ENCODE measurements at regions not wholly inside any gene's neighbourhood (a gene's known extent, or its start where the extent isn't known, plus 50 kb on each side); places are given as distances from the start of the nearest gene placed in this dataset.

DNA sequence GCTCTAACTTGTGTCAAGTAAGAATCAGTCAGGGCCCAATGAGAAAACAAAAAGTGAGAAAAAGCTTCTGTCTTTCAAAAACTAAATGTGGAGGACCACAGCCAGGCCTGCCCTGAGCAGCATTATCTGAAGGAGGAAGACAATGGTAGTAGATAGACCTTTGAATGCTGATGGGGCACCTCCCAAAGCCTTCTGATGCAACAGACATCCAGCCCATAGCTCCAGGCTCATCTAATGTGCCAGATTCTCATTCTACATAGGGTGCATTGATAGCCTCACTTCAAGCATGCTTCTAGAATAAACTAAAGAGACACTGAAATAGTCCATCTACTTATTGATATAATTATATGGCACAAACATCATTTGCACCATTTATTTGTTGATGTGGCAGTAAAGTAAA lies 351.6 kb downstream of the HHIPL2 start:
- Histone ChIP-seq H3K4me2 (ENCODE audit: low read length) (no peak overlapping the region), H3K4me3 (ENCODE audit: insufficient read depth, low read depth, low read length) (no peak overlapping the region), H3K4me1 (ENCODE audit: insufficient read depth, low read length) (no peaks in the 10 kb centered on the region), H3K9ac (ENCODE audit: low read length) (no peak overlapping the region), H3K9me3 (ENCODE audit: insufficient read depth, low read depth, low read length) (no peaks in the 10 kb centered on the region), H2AFZ (ENCODE audit: low read depth, low read length) (no peak overlapping the region), H3K27me3 (ENCODE audit: insufficient read depth, low read length) (no peaks in the 10 kb centered on the region), H3K36me3 (ENCODE audit: insufficient read depth, low read length) (no peaks in the 10 kb centered on the region), H3K27ac (ENCODE audit: low read depth, low read length) (no peak overlapping the region), H3K79me2 (ENCODE audit: insufficient read depth, low read length) (no peaks in the 10 kb centered on the region), H4K20me1 (ENCODE audit: insufficient read depth, low read length) (no peaks in the 10 kb centered on the region)
- FAIRE-seq (no peak), DNase-seq (ENCODE audit: low read depth) (no peak)
- no peak overlapping the region for H3K27ac Mint-ChIP-seq (ENCODE audit: unreplicated experiment)
- H3K4me3 Mint-ChIP-seq (ENCODE audit: unreplicated experiment), result no peak overlapping the region
- H3K4me1 Mint-ChIP-seq (ENCODE audit: low read depth, unreplicated experiment), result no peaks in the 10 kb centered on the region
- H3K36me3 Mint-ChIP-seq (ENCODE audit: low read depth, unreplicated experiment), result no peaks in the 10 kb centered on the region
- no peak for TF ChIP-seq EZH2 (IDR thresholded peaks at IDR 0.05; ENCODE audit: insufficient read depth, low read length)
- TF ChIP-seq, protein P1, sequence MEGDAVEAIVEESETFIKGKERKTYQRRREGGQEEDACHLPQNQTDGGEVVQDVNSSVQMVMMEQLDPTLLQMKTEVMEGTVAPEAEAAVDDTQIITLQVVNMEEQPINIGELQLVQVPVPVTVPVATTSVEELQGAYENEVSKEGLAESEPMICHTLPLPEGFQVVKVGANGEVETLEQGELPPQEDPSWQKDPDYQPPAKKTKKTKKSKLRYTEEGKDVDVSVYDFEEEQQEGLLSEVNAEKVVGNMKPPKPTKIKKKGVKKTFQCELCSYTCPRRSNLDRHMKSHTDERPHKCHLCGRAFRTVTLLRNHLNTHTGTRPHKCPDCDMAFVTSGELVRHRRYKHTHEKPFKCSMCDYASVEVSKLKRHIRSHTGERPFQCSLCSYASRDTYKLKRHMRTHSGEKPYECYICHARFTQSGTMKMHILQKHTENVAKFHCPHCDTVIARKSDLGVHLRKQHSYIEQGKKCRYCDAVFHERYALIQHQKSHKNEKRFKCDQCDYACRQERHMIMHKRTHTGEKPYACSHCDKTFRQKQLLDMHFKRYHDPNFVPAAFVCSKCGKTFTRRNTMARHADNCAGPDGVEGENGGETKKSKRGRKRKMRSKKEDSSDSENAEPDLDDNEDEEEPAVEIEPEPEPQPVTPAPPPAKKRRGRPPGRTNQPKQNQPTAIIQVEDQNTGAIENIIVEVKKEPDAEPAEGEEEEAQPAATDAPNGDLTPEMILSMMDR (IDR thresholded peaks at IDR 0.05; ENCODE audit: insufficient read depth, low read depth, low read length), result no peak
- H3K27me3 Mint-ChIP-seq (ENCODE audit: low read depth, unreplicated experiment), result peaks cover 15% of the 10 kb centered on the region
- peaks cover 2% of the 10 kb centered on the region for H3K9me3 Mint-ChIP-seq (ENCODE audit: unreplicated experiment)

DNA sequence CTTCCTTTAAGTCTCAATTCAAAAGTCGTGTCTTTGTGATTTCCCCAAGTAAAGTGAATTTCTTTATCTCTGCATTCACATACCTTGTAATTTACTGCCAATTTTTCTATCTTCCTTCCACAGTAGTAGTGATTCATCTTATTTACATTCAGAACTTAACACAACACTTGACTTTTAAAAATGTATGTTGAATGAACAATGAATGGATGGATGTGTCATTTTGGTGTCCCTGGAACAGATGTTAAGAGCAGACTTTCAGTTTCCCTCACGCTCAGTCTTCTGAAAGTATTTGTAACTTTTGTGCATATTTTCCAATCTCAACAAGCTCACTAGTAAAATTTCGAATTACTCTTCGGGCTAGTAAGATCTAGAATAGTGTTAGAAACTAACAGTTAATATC lies 352.0 kb downstream of the HHIPL2 start:
- H3K4me1 Mint-ChIP-seq (ENCODE audit: low read depth, unreplicated experiment), result no peaks in the 10 kb centered on the region
- Histone ChIP-seq H3K27me3 (ENCODE audit: insufficient read depth, low read length) (no peaks in the 10 kb centered on the region), H3K4me2 (ENCODE audit: low read length) (no peak overlapping the region), H3K9ac (ENCODE audit: low read length) (no peak overlapping the region), H2AFZ (ENCODE audit: low read depth, low read length) (no peak overlapping the region), H3K9me3 (ENCODE audit: insufficient read depth, low read depth, low read length) (no peaks in the 10 kb centered on the region), H4K20me1 (ENCODE audit: insufficient read depth, low read length) (no peaks in the 10 kb centered on the region), H3K4me3 (ENCODE audit: insufficient read depth, low read depth, low read length) (no peak overlapping the region), H3K27ac (ENCODE audit: low read depth, low read length) (no peak overlapping the region), H3K79me2 (ENCODE audit: insufficient read depth, low read length) (no peaks in the 10 kb centered on the region), H3K4me1 (ENCODE audit: insufficient read depth, low read length) (no peaks in the 10 kb centered on the region), H3K36me3 (ENCODE audit: insufficient read depth, low read length) (no peaks in the 10 kb centered on the region)
- H3K9me3 Mint-ChIP-seq (ENCODE audit: unreplicated experiment), result peaks cover 2% of the 10 kb centered on the region
- H3K36me3 Mint-ChIP-seq (ENCODE audit: low read depth, unreplicated experiment), result no peaks in the 10 kb centered on the region
- peak; percentile 13 for DNase-seq (ENCODE audit: low read depth)
- TF ChIP-seq, protein P1 (IDR thresholded peaks at IDR 0.05; ENCODE audit: insufficient read depth, low read depth, low read length), result no peak
- peaks cover 15% of the 10 kb centered on the region for H3K27me3 Mint-ChIP-seq (ENCODE audit: low read depth, unreplicated experiment)
- H3K4me3 Mint-ChIP-seq (ENCODE audit: unreplicated experiment), result no peak overlapping the region
- FAIRE-seq, result no peak
- no peak overlapping the region for H3K27ac Mint-ChIP-seq (ENCODE audit: unreplicated experiment)

DNA sequence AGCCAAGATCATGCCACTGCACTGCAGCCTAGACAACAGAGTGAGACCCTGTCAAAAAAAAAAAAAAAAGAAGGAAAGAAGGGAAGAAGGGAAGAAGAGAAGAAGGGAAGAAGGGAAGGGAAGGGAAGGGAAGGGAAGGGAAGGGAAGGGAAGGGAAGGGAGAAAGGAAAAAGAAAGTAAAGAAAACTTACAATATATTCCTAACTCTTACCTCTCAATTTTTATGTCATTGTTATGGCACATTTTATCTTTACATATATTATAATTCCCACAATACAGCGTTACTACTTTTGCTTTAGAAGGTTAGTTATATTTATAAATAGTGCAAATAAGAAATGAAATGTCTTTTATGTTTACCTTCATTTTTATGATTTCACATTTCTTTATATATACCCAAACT lies 358.7 kb downstream of the HHIPL2 start:
- H3K9ac ChIP-seq (ENCODE audit: low read length), result no peak overlapping the region

More for the DNA sequence above, 358.7 kb downstream of the HHIPL2 start:
- DNase-seq (ENCODE audit: low read depth), result no peak
- no peaks in the 10 kb centered on the region for H3K4me1 ChIP-seq (ENCODE audit: insufficient read depth, low read length)
- H3K27ac ChIP-seq (ENCODE audit: low read depth, low read length), result no peak overlapping the region
- TF ChIP-seq, protein P1 (IDR thresholded peaks at IDR 0.05; ENCODE audit: insufficient read depth, low read depth, low read length), result no peak
- no peak for TF ChIP-seq EZH2 (IDR thresholded peaks at IDR 0.05; ENCODE audit: insufficient read depth, low read length)
- no peaks in the 10 kb centered on the region for H3K9me3 ChIP-seq (ENCODE audit: insufficient read depth, low read depth, low read length)
- no peak overlapping the region for H2AFZ ChIP-seq (ENCODE audit: low read depth, low read length)
- Mint-ChIP-seq H3K4me3 (ENCODE audit: unreplicated experiment) (no peak overlapping the region), H3K27ac (ENCODE audit: unreplicated experiment) (no peak overlapping the region), H3K4me1 (ENCODE audit: low read depth, unreplicated experiment) (no peaks in the 10 kb centered on the region), H3K9me3 (ENCODE audit: unreplicated experiment) (peaks cover 5% of the 10 kb centered on the region), H3K36me3 (ENCODE audit: low read depth, unreplicated experiment) (no peaks in the 10 kb centered on the region), H3K27me3 (ENCODE audit: low read depth, unreplicated experiment) (peaks cover 2% of the 10 kb centered on the region)
- no peaks in the 10 kb centered on the region for H3K27me3 ChIP-seq (ENCODE audit: insufficient read depth, low read length)
- no peaks in the 10 kb centered on the region for H4K20me1 ChIP-seq (ENCODE audit: insufficient read depth, low read length)
- no peaks in the 10 kb centered on the region for H3K79me2 ChIP-seq (ENCODE audit: insufficient read depth, low read length)
- H3K36me3 ChIP-seq (ENCODE audit: insufficient read depth, low read length), result no peaks in the 10 kb centered on the region
- no peak overlapping the region for H3K4me2 ChIP-seq (ENCODE audit: low read length)
- H3K4me3 ChIP-seq (ENCODE audit: insufficient read depth, low read depth, low read length), result no peak overlapping the region
- no peak for FAIRE-seq
